ENCODE measurements at regions not wholly inside any gene's neighbourhood (a gene's known extent, or its start where the extent isn't known, plus 50 kb on each side); places are given as distances from the start of the nearest gene placed in this dataset.

DNA sequence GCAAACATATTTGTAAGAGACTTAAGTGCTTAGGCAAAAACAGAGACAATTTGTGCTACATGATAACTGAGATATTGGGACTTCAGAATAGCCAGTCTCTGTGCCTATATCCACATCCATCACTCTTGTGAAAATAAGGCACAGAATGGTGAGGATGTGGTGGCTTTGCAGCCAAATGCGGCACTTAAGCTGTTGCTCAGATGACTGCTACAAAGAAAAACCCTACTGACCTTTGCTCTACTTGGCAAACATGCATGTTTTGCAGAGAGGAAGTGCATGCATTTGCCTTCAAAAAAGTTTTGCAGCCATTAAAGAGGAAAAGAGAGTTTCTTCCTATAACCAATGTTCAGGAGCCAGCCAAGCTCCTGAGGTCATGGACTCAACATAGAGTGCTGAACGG, 675.0 kb upstream of the KIRREL3 start:
- no peak for DNase-seq

DNA sequence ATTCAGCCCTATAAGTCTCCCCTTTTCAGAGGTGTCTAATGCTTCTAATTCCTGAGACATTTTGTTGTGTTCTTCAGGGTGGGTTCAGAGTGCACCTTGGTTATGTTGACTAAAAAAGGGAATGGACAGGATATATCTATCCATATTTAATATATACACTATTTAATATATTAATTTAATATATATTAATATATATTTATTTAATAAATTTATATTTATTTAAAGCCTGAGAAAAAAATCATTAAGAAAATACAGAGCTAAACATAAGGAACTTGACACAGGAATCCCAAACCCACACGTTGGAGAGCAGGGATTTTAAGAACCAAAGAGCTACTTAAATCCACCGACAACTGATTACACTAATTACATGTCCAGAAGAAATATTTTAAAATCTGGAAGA, 674.2 kb upstream of the KIRREL3 start:
- DNase-seq: no peak

DNA sequence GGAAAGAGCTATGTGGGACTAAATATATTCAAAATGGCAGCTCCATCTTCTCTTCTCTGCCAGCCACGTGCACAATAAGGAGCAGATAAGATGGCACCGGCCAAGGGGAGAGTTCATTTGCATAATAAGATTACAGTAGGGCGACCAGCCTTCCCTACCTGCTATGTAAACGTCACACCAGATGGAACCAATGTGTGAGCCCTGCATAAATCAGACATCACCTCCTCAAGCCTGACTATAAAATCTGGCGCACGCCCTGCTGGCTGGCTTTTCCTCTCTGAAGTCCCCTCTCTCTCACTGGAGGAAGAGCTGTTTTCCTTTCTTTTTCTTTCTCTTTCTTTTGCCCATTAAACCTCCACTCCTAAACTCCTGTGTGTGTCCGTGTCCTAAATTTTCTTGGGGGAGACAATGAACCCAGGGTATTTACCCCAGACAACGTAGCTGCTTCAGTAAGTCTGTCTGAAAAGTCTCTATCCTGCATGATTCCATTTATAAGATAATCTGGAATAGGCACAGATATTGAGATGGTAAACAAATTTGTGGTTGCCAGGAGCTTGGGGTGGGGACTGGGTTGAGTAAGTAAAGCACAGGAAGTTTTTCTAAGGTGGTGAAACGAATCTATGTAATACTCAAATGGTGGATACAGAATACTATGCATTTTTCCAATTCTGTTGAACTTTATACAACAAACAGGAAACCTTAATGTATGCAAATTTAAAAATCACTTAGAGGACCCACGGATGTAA, 670.0 kb upstream of the KIRREL3 start:
- no peak for DNase-seq

DNA sequence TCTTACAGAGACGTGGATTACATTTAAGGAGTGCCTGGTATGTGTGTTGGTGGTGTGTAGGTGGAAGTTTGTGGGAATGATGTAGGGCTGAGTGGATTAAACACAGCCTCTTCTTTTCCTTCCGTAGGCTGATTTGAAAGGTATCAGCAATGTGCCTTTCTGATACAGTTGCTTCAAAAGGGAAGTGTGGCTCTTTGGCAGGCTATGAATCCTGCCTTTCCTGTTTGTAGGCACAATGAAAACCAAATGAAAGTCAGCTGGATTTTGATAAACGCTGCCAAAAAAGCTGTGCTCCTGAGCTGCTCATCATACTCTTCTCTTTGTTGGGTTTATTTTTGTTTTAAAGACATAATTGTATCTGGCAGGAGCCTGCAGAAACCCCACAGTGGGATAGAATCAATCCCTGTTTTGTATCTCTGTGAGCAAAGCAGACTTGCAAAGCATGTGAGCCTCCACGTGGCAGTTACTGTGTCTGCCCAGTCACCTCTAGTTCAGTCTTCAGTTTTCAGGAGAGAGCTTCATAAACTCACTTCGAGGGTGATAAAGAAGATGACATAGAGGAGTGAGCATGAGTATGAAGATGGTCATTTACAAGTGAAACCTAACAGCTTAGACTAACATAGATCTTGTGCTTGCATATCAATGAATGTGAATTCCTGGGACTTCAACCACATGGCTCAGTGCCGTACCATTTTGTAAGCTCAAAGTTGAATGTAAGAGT, 655.7 kb upstream of the KIRREL3 start:
- DNase-seq: no peak

DNA sequence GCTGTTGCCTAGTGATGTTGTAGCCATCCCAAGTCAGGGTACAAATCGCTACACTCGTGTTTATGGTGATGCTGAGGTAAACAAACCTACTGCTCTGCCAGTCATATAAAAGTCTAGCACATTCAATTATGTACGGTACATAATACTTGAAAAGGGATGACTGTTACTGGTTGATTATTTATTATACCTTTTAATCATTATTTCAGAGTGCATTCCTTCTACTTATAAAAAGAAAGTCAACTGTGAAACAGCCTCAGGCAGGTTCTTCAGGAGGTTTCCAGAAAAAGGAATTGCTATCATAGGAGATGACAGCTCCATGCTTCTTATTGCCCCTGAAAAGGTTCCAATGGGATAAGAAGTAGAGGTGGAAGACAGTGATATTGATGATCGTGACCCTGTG, 652.5 kb upstream of the KIRREL3 start:
- no peak for DNase-seq

DNA sequence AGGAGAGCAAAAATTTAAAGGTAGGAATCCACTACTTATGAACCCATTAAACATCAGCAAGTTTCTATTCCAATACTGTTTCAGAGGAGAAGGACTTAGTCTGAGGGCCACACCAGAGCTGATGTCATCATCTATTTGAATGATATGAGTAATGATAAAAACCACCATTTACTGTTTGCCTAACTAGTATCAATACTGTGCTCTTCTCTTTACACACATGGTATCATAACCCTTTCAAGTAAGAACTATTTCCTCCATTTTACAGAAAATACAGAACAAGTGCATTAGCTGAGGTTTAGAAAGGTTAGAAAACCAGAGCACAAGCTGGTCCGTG, 651.3 kb upstream of the KIRREL3 start:
- DNase-seq: no peak

DNA sequence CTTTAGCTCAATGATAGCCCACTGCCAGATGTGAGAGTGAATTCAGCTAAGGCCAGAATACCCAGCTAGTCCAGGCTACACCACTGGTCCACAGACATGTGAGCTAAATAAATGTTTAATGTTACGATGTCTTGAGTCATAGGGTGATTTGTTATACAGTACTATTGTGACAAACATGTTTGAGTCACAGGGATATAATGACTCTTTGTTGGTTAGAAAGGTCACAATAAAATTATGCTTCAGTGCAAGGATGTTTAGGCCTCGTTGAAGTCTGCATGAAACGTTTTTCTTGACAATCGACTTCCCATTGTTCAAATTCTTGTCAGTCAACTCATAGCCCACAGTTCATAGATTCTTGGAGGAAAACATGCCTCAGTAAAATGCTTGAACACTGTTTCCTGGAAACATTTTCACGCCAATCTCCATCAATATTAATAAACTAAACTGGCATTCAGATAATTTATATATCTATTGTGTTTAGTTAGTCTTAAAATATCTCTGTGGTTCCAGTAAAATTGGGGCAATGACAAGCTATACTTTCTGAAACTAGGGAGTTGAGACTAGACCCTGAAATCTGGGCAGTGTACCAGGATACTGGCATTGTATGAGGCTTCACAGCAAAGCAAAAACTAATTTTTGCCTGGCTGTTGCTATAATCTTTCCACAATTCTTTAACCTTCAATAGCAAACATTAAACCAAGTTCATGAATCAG, 650.8 kb upstream of the KIRREL3 start:
- no peak for DNase-seq

DNA sequence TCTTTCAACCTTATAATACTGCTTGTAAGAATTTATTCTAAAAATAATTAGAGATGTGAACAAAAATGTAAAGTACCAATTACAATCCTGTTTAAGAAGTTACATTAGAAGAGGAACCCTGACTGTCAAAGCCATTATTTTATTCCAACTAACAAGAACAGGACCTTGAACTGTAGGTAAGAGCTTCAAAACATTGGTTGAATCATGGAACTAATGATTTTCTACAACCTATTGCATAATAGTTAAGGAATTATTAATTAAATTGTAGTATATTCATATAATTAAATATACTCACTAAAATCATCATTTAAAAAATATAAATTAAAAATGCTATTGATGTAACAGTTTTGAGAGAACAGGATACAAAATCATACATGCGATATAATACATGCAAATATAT, 649.4 kb upstream of the KIRREL3 start:
- DNase-seq: no peak

DNA sequence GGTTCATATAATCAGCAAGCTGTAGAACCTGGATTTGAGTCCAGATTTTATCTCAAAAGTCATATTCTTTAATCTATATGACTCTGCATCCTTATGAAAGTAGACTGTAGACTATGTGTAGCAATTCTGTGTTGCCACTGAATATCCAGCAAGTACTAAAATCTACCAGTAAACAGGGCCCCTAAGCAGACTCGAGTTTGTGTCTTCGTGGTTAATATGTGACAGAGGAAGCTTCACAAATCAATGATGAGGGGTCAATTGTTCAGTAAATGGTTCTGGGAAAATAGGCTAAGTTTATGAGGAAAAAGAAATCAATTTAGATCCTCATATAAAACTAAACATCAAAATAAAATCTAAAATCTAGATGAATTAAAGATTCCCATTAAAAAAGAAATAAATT, 648.5 kb upstream of the KIRREL3 start:
- DNase-seq: no peak

DNA sequence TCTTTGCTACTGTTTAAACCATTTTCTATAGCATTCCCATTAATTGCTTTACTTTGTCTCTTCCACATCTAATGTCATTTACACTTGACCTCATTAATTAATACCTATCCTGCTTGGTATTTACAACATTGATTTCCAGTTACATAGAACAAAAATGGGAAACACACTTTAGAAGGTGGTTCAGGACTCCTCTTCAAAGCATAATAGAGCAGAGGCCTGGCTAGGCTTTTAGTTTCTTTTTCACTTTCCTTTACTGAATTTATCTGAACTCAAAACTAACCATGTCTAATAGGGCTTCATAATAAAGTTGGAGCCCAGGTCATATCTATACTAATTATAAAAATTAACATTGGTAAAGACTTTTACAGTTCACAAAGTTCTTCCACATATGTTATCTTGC, 648.0 kb upstream of the KIRREL3 start:
- no peak for DNase-seq

DNA sequence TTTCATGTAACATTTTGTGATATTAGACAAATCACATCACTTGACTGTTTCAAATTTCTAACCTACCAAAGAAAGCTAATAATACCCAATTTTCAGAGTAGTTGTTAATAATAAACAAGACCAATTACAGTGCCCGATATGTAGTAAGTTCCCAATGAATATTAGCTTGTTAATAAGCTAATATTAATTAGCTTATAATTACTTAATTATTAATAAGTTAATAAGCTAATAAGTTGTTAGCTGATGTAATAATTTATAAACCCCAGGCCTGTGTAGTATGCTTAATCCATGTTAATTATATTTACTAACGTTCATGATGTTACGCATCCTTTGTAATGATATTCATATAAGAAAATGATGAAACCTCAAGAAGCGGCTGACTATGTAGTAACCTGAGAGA, 643.8 kb upstream of the KIRREL3 start:
- no peak for DNase-seq

DNA sequence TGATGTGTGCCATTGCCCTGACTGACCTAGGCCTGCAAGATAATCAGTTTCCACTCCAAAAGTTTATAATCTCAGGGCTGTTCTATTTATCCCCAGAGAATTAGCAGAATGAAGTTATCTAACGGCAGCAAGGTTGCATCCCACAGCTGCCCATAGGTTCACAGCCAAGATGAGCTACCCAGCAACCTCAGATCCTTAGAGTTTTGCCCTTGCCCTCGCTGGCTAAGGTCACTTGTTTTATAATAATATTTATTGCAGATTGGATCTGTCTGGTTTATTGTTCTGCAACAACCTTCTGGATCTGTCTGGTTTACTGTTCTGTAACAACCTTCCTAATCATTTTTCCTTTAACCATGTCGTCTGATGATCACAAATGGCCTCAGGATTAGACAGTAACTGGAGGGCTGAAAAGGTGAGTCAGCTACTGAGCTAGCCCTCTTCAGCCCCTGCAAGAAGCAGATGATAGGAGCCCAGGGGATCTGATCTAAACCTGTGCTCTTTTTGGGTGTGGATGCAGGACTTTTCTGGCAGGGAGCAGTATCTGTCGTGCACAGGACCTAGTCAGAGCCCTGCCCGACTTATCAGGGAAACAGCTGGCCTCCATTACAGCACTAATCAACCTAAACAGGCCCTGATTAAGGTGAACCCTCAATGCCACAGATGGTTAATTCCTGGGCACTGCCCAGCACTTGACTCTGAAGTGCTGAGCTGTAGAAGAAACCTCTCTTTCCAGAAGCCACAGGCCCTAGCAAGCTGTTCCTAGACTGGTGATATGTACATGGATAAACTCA, 642.9 kb upstream of the KIRREL3 start:
- DNase-seq: no peak

DNA sequence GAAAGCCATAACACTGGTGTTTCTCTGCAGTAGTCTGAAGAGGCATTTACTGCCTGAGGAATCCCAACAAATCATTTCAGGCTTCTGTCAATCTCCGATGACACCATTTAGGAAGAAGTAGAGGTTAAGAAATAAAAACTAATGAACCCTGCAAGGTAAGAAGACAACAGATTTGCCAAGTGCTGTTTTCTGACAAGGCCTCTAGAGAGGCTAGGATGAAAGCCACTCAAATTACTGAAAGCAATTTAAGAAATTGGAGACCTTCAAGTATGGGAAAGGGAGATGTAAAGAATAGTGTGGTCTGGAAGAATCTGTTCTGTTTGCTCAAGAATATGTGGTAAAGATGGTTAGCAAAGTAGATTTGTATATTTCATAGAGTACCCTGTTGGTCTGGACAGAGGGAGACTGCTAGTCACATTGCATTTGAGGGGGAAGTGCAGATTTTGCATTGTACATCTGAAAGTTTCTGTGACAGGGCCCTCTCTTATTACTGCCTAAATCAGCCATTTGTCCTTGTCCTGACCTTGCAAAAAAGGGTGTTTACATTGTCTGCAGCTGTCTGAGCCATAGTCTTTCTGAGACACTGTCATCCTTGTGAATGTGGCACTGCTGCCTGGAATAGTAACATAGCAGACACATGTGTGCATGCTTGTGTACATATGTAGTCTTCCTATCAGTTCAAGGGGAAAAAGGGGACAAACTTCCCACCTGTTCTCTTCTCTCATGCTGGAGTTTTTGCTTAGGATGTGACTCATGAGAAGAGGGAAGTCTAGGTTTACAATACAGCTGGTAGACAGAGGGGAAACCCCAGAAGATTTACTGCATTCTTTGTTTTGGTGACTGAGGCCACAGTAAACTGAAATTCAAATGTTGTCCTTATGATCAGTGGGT, 640.2 kb upstream of the KIRREL3 start:
- peak; percentile 29 to 30 for DNase-seq

DNA sequence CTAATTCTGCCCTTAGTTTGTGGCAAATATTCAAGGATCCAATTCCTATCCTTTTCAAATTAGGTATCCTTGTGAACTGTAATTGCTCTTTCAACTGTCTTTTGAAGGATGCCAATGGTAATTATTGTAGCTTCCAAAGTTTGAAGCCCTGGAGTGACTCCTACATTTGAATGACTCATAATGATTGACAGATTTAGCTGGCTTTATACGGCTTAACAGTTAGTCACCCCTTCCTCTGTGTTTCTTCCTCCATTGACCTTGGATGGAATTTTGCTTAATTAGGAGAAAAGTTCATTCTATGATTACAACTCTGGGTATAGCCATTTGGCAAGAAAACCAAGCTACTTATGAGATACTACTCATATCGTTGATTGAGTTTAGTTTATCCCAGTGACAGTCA, 639.3 kb upstream of the KIRREL3 start:
- no peak for DNase-seq

DNA sequence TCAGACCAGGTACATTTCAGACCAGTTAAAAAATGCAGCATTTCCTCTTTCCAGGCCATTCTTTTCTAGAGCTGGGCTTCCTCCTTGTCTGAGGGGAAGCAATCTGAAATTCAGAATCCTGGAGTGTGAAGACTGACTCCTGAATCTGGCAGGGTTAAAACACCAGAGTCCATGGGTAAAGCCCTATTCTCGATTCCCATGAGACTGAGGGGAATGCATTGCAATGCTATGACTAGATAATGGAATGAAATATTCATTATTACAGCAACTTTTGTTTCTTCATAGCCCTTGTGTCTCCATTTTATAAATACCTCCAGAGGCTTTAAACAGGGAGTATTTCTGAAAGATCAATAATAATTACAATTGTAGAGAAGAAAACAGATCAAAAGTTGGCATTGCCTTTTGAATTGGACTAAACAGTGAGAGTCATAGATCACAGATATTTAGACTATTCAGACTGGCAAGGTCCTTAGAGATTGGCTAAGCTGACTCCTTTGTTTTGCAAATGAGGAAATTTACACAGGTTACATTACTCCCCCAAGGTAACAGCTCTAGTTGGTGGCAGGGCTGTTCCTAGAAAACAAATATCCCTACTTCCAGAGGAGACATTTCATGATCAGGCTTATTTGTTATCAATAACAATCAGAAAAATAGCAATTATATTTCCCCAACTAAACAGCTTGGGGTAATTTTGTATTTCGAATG, 632.6 kb upstream of the KIRREL3 start:
- DNase-seq: no peak

DNA sequence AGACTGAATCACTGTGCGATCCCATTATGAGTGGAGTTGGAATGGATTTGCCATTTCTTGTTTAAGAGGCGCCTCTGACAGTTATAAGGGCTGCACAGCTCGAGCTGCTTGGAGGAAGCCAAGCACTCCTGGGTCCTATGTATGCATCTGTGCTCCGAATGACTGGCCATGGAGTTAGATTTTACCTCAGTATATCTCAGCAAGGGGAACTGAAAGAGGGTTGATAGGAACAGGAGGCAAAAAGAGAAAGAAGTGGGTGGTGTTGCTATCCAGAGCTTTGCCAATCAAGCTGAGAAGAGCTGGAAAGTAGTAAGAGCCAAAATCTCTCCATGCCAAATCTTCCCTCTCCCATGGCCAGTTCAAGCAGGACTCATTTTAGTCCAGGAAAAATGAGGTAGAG, 632.0 kb upstream of the KIRREL3 start:
- DNase-seq: no peak

DNA sequence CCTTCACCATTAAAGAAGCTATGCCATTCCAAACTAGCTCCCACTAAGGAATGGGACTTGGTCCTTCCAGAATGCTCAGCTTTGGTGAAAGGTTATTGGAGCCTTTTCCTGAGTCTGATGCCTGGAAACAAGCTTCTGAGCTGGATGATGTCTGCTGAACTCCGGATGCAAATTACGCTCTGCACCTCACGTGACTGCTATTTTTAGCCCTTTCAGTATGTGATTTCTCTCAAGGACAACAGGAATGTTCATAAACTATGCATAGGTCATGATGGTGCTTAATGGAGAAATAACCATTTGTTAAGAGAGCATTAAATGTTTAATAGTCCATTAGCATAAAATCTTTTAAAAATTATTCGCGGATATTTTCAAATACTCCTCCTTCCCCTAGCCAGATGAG, 631.4 kb upstream of the KIRREL3 start:
- no peak for DNase-seq

DNA sequence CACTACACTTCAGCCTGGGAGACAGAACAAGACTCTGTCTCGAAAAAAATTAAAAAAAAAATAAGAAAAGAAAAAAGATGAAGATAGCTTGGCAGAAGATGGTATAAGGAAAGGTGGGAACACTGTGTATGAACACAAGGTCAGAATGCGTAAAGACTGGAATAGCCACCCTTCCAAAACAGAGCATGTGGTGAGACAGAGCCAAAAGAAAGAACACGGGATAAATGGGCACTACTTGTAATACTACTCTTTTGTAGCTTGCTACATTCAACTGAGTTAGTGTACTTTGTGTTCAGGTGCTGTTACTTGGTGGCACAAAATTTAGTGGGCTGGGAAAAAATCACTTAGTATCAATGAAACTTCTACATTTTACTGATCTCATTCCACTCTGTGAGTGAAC, 628.6 kb upstream of the KIRREL3 start:
- no peak for DNase-seq

DNA sequence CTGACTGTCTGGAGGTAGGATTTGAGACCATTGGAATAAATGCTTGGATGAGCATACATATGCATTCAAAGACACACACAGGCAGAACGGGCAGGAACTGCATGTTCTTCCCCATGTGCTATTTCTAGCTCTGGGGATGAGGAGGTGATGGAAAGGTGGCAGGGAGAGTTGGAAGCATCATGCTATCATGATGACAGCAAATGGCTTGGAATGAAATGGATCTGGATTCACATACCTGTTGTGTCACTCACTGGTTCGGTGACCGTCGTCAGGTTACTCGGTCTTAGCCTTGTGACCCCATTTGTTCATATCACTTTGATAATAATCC, 627.9 kb upstream of the KIRREL3 start:
- DNase-seq: no peak

DNA sequence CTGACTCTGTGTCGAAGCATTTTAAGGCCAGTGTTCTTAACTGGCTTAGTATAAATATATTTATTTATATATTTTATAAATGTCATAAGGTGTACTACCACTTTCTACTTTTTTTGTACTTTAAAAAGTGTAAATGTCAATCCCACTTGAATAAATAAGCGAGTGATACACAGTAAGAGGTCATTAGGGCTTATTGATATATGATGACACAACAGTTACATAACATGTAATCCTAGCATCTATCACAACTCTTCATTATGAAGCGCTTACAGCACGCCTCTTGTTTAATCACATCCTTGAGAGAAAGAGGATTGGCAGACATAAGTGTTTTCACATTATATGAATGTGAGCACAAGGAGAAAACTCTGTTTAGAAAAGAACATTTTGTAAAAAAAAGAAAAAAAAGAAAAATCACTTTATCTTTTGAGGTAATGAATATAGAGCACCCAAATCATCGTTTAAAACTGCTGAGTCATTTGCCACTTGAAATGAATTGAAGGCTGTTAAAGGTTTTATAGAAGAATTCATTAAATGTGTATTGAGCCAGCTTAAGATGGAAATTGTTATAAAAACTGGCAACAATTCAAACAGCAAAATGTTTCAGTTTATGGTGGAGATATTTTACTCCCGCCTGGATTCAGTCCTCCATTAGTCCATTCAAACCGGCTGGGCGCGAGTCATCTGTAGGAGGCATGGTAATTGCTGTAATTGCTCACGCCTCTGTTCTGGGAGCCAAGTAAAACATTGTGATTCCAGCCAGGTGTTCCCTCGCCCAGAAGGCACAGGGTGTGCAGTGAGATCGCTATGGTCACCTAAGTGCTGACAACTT, 627.3 kb upstream of the KIRREL3 start:
- DNase-seq: peak; percentile 70 to 78

DNA sequence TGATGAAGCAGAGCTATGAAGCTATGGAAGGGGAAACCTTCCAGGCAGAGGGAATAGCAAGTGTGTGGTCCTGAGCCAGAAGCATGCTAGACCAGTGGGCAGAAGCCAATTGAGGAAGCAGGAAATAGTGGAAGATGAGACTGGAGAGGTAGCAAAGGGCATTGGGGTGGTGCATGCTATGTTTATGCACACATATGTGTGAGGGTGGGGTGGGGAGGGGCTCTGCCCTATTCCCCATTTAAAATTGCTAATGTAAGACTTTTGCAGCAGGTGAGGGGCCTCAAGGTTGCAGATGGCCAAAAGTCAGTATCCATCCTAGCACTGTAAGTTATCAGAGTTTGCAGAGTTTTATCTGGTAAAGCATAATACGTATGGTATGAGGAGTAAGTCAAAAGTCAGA, 626.6 kb upstream of the KIRREL3 start:
- DNase-seq: no peak

Measured in SHP77 (cell line).